ENCODE measurements at regions not wholly inside any gene's neighbourhood (a gene's known extent, or its start where the extent isn't known, plus 50 kb on each side); places are given as distances from the start of the nearest gene placed in this dataset.

DNA sequence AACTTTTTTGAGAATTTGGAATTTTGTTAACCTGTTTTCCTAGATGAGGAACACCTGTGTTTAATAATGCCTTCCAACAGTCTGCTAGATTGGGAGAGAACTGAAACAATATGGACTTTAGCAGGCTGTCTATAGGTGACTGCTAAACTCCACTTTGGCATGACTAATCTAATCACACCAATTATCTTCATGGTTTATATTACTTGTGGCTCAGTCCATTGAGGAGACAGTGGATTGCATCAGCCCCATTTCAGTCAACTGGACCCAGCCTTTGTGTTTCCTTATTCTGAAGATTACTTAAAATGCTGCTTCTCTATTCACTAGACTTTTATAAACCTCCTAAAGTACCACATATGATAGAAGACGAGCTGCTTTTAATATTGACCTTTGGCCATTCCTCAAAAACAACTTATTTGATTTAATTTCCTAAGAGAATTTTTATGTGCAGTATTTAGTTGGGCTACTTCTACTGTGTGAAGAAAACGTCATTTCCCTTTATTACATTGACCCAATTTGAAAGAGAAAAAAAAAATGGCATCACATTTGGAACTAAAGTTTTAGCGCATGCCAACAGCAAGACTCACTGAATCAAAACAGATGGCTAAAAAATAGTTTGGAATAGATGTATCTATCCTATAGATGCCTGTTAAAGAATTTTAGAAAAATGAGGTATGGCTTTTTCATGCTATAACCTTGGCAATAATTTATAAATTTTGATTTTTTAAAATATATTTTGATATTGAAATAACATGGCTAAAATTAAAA, 295.8 kb downstream of the NDFIP2 start:
- DNase-seq (ENCODE audit: low spot score): no peak

DNA sequence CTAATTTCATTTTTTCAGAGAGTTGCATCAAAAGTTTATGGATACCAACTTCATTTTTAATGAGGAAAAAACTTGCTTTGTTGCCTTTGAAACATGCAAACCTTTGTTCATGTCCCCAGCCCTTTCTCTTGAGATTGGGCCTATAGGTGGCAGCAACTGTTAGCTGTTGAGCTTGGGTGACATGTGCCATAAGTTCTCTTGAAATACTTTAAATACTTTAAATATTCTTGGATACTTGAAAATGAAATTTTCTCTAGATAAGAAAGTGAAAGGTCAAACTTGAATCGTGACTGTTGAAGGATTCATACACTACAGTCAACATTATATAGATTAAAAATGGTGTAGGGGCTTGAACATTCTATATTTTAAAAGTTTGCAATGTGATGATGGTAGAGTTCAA, 294.9 kb downstream of the NDFIP2 start:
- DNase-seq (ENCODE audit: low spot score): no peak

DNA sequence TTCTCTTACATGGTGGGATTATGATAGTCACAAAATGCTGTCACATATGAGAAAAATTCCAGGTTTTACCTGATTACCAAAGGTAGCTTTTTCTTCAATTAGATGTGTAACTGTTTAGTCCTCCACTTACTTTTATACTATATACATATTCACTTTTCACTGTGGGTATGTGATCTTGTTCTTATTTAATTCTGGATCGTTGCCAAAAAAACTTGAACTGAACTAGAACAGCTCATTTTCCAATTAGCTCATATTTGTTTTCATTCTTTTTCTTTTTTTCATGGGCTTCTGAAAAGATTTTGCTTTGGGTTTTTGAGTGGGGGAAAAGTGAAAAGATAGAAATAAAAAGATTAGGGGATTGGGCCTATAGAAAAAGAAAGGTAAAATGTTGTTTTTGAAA, 291.9 kb downstream of the NDFIP2 start:
- no peak for DNase-seq (ENCODE audit: low spot score)

GRCh38 chr13:79771493-79771892, 290.5 kb downstream of the NDFIP2 start:
- DNase-seq (ENCODE audit: low spot score): no peak

GRCh38 chr13:79770056-79770455, 289.1 kb downstream of the NDFIP2 start:
- DNase-seq (ENCODE audit: low spot score): no peak

GRCh38 chr13:79767126-79767525, 286.2 kb downstream of the NDFIP2 start:
- no peak for DNase-seq (ENCODE audit: low spot score)

DNA sequence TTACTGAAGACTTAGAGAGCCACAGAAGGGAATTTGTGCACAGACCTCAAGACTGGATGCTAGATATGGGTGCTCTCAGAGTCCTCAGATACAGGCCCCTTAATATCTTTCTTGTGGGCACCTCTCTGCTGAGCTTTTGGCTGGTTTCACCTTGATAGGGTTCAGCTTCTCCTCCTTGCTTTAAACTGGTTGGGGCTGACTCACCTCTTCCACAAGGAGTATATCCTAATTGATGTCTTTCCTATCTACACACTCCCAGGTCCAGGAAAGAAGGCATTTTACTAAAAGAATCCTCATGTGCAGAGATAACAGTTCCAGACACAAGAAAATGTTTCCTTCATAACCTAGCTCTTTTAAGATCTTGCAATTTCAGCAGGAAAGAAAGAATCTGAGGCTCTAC, 284.4 kb downstream of the NDFIP2 start:
- DNase-seq (ENCODE audit: low spot score): no peak

GRCh38 chr13:79749984-79750551, 269.1 kb downstream of the NDFIP2 start:
- no peak for DNase-seq (ENCODE audit: low spot score)

GRCh38 chr13:79749566-79749965, 268.6 kb downstream of the NDFIP2 start:
- no peak for DNase-seq (ENCODE audit: low spot score)

DNA sequence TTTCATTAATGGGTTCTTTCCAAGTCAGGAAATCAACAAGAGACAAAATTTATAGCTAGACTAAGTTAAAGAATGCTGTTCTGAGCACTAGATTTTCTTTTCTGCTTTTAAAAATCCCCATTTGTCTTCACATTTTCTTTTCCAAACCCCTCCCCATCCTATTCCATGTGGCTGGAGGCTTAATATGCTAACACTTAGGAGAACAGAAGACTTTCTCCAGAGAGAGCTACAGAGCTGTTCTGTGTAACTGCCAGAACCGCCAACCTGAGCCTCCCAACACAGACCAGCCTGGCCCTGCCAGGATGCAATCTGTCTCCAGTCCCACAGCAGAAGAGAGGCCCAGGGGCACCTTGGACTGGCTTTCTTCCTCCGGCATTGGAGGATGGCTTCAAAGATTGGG, 264.1 kb downstream of the NDFIP2 start:
- DNase-seq (ENCODE audit: low spot score): no peak

DNA sequence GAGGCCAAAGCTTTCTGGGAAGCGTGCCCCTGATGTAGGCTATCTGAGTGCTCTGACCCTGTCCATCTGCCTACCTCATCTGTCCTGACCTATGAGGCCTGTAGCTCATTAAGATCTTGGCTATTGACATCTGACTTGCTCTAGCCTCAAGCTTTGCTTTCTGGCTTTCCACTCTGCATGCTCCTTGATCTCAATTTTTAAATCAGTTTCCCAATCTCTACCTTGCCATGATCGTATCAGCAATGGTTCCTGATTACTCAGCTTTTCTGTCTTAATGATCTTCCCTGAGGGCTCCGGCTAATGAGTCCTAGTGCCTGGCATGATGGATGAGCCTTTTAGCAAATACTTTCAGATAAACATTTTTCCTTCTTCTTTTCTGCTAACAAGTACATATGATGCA, 262.0 kb downstream of the NDFIP2 start:
- DNase-seq (ENCODE audit: low spot score): no peak

DNA sequence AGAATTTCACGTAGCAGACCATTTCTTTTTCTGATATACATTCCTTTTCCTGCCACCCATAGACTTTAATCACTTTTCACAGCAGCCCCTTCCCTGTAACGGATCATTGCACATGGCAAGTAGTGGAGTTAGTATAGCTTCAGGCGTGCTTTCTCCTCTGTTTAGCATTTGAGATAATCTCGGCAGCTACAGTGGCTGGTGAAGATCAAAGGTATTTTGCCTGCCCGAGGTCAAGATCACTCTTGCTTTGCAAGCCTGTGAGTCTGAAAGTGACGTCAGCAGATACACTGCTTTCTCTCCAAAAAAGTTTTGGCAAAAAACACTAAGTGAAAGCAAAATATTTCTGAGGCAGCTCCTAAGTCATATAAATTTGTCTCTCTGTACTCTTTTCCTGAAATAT, 260.0 kb downstream of the NDFIP2 start:
- no peak for DNase-seq (ENCODE audit: low spot score)

GRCh38 chr13:79736356-79736755, 255.4 kb downstream of the NDFIP2 start:
- DNase-seq (ENCODE audit: low spot score): no peak

DNA sequence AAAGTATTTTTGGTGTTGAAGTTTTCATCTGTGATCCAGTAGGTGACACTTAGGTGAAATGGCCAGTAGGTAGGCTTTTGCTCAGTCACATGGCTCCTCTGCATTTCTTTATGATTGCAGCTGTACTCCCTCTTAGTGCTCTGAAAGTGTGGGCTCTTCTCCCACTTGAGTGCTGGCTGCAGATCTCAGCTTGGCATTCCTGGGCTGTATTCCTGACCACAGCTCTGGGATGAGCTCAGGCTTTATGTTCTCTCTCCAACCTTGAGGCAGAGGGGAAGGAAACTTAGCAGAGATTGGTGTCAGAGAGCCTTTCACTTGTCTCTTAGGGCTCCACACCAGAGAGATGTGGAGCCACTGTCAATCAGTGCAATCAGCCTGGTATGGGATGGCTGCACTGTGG, 254.3 kb downstream of the NDFIP2 start:
- no peak for DNase-seq (ENCODE audit: low spot score)

DNA sequence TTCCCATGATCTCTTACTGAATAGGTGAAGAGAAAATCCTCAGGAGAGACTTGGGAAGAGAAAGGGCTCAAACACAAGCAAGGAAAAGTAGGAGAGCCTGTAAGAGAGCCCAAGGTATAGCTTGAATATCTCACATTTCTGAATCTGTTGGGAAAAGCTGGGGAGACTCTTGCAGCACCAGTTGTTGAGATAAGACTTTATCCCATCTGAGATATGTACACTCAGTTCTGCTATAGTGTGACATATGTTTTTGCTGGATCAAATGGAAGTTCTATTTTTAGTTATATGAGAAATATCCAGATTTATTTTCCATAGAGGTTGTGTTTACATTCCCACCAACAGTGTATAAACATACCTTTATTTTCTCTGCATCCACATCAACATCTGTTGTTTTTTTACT, 246.1 kb downstream of the NDFIP2 start:
- DNase-seq (ENCODE audit: low spot score): no peak

DNA sequence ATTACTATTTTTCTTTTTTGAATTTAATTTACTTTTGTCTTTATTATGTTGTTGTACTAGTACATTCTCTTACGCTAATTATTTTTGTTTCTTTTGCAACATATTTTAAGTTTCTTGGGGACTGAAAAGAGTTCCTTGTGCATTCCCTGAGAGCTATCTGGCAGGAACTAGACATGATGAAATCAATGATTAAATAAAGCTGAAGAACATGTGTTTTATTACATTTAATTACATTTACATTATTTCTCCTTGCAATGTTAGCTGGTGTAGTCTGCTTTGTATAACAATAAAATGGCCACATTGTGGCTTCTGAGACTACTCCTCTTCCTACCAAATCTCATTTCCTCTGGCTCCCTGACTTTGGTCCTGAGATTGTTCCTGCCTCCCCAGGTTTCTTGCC, 244.9 kb downstream of the NDFIP2 start:
- DNase-seq (ENCODE audit: low spot score): no peak

DNA sequence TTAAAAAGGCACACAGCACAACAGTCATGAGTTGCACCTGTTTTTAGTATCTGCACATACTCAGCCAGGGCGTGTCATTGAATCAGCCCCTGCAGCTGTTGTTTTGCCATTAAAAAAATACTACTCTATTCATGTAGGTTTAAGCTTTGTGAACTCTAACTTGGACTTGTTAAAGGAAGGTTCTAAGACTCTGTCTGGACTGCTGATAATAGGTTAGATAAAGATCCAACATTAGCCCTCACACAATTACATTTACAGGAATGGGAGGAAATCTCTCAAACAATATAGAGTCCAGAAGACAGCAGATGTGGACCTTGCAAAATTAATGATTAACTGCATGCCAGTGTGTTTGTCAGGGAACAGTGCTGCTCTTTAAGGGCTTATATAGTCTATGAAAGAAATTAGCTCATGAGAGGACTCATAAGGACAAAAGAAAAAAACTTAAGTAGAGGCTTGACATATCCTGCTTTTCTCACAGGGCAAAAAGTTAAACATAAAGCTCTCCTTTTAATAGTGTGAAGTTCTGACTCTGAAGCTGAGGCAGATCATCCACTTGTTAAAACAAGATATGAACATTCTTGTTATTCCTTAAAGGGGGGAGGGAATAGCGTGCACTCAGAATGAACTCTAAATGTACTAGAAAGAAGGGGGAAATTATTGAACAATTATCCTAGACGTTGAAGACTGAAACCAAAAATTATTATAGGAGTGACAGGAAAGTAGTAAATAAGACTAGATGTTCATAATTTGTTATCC, 243.6 kb downstream of the NDFIP2 start:
- DNase-seq (ENCODE audit: low spot score): no peak

GRCh38 chr13:79723519-79724024, 242.6 kb downstream of the NDFIP2 start:
- DNase-seq (ENCODE audit: low spot score): no peak

DNA sequence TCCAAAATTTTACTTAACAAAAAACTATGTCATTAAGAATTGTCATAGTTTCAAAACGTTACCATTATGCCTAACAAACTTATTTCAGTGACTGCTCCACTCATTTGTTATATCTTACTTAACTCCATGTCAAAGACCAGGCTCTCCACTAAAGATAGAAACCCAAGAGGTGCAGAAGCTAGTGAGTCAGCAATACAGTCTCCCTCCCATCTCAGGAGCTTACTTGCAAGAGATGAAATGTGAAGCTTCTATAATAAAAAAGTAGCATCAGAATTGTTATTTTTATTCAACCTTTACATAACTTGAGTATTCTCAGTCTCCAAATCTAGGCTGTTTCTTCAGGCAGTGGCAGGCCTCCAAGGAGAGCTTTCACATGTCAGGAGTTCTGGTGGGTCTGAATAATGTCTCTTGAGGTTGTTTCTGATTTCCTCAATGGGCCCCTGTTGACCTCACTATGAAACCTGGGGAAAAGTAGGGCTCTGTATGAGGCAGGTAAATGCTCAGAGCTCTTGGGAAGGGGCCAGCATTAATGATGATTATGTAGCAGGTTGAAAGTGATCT, 242.0 kb downstream of the NDFIP2 start:
- DNase-seq (ENCODE audit: low spot score): no peak

- DNase-seq (ENCODE audit: low spot score): no peak
These were observed 235.2 kb downstream of the NDFIP2 start for GRCh38 chr13:79716191-79716590.

- no peak for DNase-seq (ENCODE audit: low spot score)
These were observed 230.7 kb downstream of the NDFIP2 start for GRCh38 chr13:79711631-79712030.

DNA sequence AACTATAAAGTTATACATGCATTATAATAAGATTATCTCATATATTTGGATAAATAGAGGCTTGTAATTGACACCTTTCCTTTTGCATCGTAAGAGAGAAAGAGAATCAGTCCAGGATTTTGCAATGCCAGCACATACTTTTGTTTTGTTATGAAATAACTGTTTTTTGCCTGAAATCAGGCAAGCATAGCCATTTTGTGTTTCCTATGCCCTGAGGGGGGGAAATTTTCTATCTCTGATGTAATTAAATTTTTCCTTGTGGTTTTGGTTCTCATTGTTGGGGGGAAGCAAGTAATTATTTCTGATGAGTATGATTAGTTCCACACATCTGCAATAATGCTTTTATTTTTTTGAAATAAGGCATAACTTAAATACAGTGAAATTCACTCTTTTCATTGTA, 229.4 kb downstream of the NDFIP2 start:
- DNase-seq (ENCODE audit: low spot score): no peak

GRCh38 chr13:79709471-79709870, 228.5 kb downstream of the NDFIP2 start:
- no peak for DNase-seq (ENCODE audit: low spot score)

All from CD4-positive, alpha-beta T cell treated with Interleukin-15 for 4 hours (primary cell).